ENCODE measurements at regions not wholly inside any gene's neighbourhood (a gene's known extent, or its start where the extent isn't known, plus 50 kb on each side); places are given as distances from the start of the nearest gene placed in this dataset.
"Not testable (repeated sequence)": the region's sequence is repeated elsewhere in the genome, so short reads cannot be mapped to it uniquely, and the experiment has no call there.

GRCh38 chr11:122604621-122605020, 50.9 kb upstream of the UBASH3B start:
- DNase-seq, result no peak

DNA sequence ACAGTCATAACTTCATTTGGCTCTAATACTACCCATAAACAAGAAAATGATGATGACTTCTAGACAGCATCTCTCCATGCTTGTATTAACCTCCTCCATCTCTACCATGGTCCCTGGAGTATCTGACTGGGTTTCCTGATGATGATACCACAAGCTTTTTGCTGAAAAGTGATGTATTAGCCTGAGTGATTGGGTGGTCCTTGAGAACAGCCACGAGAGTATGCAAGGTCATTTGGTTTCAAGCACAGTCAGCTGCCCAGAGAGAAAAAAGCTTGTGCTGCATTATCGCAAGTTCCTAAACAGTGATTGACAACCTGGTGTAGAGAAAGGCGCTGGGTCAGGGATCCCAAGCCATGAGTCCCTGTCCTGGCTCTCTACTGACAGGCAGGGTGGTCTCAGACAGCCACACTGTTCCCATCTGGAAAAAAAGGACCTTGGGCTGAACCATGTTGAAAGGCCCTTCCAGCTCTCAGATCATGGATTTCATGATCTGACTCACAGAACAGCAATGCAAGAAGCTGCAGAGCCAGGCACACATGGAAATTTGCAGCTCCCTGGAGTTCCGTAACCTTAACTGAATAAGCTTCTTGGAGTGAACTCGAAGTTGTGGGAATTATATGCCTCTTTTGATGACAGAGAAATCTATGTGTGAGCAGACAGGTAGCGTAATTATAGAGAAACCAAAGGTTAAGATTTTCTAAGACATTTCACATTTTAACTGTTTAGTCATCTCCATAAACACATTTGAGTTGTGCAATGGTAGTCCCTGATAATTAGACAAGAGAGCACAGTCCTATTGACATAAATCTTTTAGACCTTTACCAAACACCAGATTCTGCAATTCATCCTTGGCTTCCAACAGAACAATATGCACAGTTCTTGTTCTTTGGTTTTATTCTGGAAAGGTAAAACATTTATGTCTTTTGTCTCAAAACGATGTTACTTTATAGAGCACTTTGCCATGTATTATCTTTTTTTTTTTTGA, 54.1 kb upstream of the UBASH3B start:
- no peak for DNase-seq

GRCh38 chr11:122600290-122600689, 55.2 kb upstream of the UBASH3B start:
- DNase-seq, result no peak

GRCh38 chr11:122599434-122599833, 56.1 kb upstream of the UBASH3B start:
- no peak for DNase-seq

DNA sequence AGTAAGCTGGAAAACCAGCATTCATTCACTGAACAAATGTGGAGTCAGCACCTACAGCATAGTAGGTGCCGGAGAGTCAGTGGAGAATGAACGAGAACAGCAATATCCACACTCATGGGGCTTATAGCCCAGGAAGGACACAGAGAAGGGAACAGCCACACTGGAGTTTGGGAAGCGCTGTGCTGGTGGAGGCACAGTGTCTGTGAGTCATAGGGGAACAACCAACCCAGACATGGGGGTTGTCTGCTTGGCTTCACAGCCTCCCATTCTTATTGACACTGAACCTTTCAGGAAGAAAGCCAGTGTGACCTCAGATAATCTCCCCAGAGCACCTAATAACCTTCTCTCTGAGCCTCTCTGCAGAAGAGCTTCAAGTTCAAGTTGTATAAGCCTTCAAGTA, 56.6 kb upstream of the UBASH3B start:
- DNase-seq, result no peak

- no peak for DNase-seq
Measured at GRCh38 chr11:122597511-122597910, 58.0 kb upstream of the UBASH3B start.

- no peak for DNase-seq
Measured at GRCh38 chr11:122594986-122595645, 60.4 kb upstream of the UBASH3B start.

DNA sequence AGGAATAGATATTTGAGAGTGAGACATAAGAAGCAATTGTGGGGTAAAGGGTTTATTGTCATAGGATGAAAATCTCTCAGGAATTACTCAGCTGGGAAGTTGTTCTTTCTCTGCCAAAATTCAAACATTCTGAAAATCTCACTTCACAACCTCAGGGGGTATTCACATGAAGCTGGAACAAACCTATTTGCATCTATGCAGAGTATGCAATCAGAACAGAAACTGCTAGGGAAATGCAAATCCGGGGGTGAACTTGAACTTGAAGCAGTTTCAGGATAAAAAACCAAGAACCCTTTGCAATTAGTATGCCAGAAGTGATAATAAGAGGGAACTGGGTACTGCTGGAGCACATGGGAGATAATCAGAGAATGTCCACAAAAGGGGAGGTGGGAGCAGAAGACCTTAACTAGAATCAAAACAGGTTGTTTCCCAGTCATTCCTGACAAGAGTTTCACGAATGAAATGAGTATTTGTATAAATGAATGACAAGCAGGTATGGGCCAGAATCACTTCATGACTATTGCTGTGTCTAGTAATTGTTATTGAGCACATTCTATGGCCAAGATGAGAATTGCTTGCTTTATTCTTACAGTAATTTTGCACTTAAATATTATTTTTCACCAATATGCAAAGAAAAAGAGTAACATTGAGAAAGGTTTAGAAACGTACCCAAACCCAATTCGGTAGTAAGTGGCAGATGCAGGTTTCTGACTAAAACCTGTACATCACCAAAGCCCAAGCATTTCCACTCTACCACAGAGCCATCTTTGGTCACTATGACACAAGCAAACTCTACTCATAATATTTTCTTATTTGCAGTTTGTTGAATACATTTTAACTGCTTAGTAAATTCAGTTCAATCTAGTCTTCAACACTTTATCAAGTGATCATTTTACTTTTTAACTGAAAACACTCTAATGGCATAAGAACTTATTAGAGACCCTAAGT, 61.8 kb upstream of the UBASH3B start:
- DNase-seq, result no peak

DNA sequence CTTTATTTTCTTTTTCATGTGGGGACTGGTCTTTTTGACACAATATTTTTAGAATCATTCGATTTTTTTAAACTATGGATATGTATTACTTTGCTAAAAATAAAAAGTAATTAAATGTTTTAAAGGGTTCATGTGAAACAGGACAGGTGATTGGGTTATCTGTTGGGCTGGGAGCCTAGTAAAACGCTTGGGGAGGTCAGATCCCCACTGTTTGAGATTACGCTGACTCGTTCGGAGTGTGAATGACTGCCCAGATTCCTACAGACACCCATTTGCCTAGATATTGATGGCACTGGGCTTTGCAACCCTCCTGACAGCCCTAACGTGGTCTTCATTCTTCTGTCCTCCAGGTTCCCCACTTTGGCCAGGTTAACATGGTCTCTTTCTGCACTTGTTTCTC, 62.9 kb upstream of the UBASH3B start:
- no peak for DNase-seq

- DNase-seq, result no peak
Measured at GRCh38 chr11:122584670-122585069, 70.9 kb upstream of the UBASH3B start.

- not testable (repeated sequence) for DNase-seq
Measured at GRCh38 chr11:122580071-122580470, 75.5 kb upstream of the UBASH3B start.

DNA sequence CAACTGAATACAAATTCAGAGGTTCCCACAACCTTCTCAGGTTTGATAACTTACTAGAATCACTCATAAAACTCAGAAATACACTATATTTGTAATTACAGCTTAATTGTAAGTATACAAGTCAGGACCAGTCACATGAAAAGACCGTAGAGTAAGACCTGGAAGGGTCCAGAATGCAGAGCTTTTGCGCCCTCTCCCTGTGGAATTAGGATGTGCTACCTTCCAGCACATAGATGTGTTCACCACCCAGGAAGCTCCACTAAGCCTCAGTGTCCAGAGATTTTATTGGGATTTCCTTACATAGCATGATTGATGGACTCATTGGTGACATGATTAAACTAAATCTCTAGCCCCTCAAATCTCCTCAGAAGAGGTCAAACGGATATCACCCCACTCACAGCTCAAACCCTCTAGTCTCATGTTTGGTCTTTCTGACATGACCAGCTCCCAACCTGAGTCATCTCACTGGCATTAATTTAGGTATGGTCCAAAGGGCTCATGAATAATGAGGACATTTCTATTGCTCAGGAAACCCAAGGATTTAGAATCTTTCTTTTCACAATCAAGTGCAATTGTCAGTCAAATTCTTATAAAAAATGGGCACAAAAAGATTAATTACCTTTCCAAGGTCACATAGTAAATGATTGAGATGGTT, 77.2 kb upstream of the UBASH3B start:
- DNase-seq, result no peak

DNA sequence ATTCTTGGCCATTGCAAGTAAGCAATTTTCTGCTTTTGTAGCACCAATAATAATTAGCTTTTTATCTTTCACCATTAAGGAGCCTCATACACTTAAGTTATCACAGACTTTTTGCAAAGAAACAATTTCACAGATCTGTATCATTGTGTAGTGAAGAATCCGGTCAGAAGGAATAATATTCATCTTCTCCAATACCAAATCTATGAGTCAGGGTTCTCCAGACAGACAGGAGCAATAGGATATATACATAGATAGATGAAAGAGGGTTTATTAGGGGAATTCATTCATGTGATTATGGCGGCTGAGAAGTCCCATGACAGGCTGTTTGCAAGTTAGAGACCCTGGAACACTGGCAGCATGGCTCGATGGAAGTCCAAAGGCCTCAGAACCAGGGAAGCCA, 82.9 kb upstream of the UBASH3B start:
- DNase-seq, result no peak

DNA sequence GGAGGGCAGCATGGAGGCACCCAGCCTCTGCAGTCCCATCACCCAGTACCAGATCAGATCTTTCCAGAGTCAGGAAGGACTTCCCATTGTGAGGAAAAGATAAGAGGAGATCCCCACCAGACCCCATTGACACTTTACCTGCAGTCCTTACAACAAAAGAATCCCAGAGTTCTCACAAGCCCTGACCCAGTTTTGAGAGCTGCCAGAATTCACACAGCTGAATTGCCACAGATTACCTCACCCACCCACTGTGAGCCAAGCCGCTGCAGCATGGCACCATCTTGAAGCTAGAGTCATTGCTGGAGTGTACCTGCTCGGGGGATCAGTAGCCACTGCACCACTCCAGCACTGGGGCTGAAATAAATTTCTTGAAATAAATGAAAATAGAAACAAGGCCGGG, 91.8 kb upstream of the UBASH3B start:
- DNase-seq, result no peak

- no peak for DNase-seq
Measured at GRCh38 chr11:122559734-122560382, 95.7 kb upstream of the UBASH3B start.

DNA sequence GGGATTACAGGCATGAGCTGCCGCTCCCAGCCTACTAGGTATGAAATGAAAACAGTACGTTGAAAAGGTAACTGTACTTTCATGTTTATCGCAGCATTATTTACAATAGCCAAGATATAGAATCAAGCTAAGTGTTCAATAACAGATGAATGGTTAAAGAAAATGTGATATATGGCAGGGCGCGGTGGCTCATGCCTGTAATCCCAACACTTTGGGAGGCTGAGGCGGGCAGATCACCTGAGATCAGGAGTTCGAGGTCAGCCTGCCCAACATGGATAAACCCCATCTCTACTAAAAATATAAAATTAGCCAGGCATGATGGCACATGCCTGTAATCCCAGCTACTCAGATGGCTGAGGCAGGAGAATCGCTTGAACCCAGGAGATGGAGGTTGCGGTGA, 96.3 kb upstream of the UBASH3B start:
- not testable (repeated sequence) for DNase-seq

GRCh38 chr11:122557163-122557562, 98.4 kb upstream of the UBASH3B start:
- DNase-seq, result not testable (repeated sequence)

DNA sequence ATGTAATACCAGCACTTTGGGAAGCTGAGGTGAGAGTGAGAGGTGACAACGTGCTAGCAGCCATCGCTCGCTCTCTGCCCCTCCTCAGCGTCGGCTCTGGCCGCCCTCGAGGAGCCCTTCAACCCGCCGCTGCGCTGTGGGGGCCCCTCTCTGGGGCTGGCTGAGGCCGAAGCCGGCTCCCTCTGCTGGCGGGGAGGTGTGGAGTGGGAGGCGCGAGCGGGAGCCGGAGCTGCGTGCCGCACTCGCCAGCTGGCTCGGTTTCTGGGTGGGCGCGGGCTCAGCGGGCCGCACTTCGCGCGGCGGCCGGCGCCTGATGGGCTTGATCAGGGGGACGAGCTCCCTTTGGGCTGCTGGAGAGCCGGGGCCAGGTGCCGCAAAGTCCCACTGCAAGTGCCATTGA, 98.9 kb upstream of the UBASH3B start:
- peak; percentile 14 to 22 for DNase-seq

GRCh38 chr11:122538060-122538459, 117.5 kb upstream of the UBASH3B start:
- no peak for DNase-seq

DNA sequence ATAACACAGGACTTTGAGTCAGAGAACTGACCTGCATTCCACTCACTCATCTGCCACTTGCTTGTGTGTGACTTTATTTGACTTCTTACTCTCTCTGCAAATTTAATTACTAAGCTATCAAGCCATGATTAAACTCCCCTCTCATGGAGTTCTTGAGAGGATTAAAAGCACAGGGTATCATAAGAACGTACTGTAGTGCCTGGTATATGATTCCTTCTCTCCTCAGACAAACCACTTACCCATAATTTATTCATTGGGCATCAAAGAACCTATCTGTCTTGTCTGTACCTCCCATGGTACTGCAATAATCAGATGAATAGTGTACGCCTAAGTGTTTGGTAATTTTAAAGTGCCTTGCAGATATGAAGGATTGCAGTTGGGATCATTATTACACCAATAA, 130.6 kb upstream of the UBASH3B start:
- no peak for DNase-seq

- peak in 1 of 2 donors; percentile 23 for DNase-seq
Measured at GRCh38 chr11:122523846-122524805, 131.4 kb upstream of the UBASH3B start.

Data from CD4-positive, alpha-beta T cell treated with Interleukin-1 beta for 1 hour (primary cell).